Osteocyte (in vitro differentiated cells): ENCODE measurements at regions not wholly inside any gene's neighbourhood (a gene's known extent, or its start where the extent isn't known, plus 50 kb on each side); places are given as distances from the start of the nearest gene placed in this dataset.

Experiments used
- DNase-seq: peaks from one replicate; pipeline ENCODE4 v3.0.0; 2021; ENCODE audit warnings: mixed read lengths; ENCODE audit not compliant: unreplicated experiment; ENCODE audit errors: extremely low spot score
- H3K27ac Mint-ChIP-seq: one replicate; pipeline ENCODE4 v1.8.0; 2021; ENCODE audit warnings: mild to moderate bottlenecking, mixed read lengths; ENCODE audit not compliant: unreplicated experiment
- H3K27me3 Mint-ChIP-seq: one replicate; pipeline ENCODE4 v1.8.0; 2021; ENCODE audit warnings: mixed read lengths; ENCODE audit not compliant: unreplicated experiment
- H3K36me3 Mint-ChIP-seq: one replicate; pipeline ENCODE4 v1.8.0; 2021; ENCODE audit warnings: mixed read lengths; ENCODE audit not compliant: unreplicated experiment
- H3K4me1 Mint-ChIP-seq: one replicate; pipeline ENCODE4 v1.8.0; 2021; ENCODE audit warnings: mixed read lengths; ENCODE audit not compliant: unreplicated experiment
- H3K4me3 Mint-ChIP-seq: one replicate; pipeline ENCODE4 v1.8.0; 2021; ENCODE audit warnings: mild to moderate bottlenecking, moderate library complexity, mixed read lengths; ENCODE audit not compliant: unreplicated experiment
- H3K9me3 Mint-ChIP-seq: one replicate; pipeline ENCODE4 v1.8.0; 2021; ENCODE audit warnings: mixed read lengths; ENCODE audit not compliant: unreplicated experiment
- TF ChIP-seq, protein P1 (sequence below): fragments of 200-600 bp; sonication (generic); IDR thresholded peaks from 2 replicates; pipeline ENCODE4 v1.5.0; 2021; ENCODE audit warnings: antibody characterized with exemption, mild to moderate bottlenecking, moderate library complexity

DNA sequence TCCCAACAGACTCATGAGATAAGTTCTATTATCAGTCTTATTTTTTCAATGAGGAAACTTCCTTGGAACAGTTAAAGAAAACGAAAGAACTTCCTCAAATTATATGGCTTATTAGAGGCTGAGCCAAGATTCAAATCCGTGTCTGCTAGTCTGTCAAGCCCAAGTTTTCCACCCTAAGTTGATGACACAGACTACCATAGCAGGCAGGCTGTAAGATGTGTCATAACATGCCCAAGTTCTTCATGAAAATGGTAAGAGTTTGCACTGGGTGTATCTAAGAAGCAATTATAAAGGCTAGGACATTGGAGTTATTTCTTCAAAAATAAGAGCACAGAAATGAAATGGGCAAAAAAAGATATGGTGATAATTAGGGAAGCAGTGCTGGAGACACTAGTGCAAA, 634.5 kb downstream of the BRINP1 start:
- Mint-ChIP-seq H3K27me3 (no peaks in the 10 kb centered on the region), H3K36me3 (no peaks in the 10 kb centered on the region), H3K27ac (no peak overlapping the region), H3K4me3 (no peak overlapping the region), H3K4me1 (no peaks in the 10 kb centered on the region), H3K9me3 (peaks cover 33% of the 10 kb centered on the region)
- TF ChIP-seq, protein P1, sequence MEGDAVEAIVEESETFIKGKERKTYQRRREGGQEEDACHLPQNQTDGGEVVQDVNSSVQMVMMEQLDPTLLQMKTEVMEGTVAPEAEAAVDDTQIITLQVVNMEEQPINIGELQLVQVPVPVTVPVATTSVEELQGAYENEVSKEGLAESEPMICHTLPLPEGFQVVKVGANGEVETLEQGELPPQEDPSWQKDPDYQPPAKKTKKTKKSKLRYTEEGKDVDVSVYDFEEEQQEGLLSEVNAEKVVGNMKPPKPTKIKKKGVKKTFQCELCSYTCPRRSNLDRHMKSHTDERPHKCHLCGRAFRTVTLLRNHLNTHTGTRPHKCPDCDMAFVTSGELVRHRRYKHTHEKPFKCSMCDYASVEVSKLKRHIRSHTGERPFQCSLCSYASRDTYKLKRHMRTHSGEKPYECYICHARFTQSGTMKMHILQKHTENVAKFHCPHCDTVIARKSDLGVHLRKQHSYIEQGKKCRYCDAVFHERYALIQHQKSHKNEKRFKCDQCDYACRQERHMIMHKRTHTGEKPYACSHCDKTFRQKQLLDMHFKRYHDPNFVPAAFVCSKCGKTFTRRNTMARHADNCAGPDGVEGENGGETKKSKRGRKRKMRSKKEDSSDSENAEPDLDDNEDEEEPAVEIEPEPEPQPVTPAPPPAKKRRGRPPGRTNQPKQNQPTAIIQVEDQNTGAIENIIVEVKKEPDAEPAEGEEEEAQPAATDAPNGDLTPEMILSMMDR = no peak
- DNase-seq = no peak

DNA sequence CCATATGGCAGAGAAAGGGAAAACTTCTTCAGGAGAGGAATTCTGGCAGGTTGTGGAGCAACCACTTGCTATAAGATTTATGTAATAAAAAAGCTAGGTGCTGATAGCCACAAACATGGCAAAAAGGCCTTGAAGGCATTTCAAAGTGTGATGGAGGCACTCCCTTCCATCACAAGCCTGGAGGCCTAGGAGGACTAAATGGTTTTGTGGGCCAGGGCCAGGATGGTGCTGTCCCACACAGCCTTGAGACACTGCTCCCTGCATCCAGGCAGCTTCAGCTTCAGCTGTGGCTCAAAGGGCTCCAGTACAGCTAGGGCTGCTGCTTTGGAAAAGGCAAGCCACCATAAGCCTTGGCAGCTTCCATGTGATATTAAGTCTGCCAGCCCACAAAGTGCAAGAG, 632.8 kb downstream of the BRINP1 start:
- DNase-seq = no peak
- H3K4me1 Mint-ChIP-seq = no peaks in the 10 kb centered on the region
- peaks cover 33% of the 10 kb centered on the region for H3K9me3 Mint-ChIP-seq
- TF ChIP-seq, protein P1 = no peak
- no peaks in the 10 kb centered on the region for H3K36me3 Mint-ChIP-seq
- no peak overlapping the region for H3K4me3 Mint-ChIP-seq
- H3K27me3 Mint-ChIP-seq = no peaks in the 10 kb centered on the region
- no peak overlapping the region for H3K27ac Mint-ChIP-seq

DNA sequence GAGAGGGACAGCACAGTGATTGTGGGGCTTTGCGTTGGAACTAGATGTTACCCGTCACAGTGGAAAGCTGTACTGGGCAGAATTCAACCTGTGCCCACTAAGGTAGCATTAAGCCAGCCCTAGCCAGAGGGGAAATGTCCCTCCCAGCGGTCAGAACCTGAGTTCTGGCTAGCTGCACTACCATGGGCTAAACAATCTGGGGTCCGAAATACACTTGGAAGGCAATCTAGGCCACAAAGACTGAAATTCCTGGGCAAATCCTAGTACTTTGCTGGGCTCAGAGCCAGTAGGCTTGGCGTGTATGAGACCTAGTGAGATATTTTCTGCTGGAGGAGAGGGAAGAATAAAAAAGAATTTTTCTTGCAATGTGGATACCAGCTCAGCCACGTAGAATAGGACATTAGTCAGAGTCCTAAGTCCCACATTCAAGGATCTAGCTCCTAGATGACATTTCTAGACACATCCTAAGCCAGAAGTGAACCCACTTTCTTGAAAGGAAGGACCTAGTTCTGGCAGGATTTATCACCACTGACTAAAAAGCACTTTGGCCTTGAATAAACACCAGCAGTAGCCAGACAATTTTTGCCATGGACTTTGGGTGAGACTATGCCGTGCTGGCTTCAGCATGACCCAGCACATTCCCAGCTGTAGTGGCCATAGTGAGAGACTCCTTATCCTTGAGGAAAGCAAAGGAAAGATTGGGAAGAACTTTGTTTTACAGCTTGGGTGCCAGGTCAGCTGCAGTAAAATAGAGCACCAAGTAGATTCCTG, 618.0 kb downstream of the BRINP1 start:
- Mint-ChIP-seq H3K4me3 (no peak overlapping the region), H3K36me3 (no peaks in the 10 kb centered on the region), H3K27me3 (no peaks in the 10 kb centered on the region), H3K27ac (no peak overlapping the region), H3K4me1 (no peaks in the 10 kb centered on the region), H3K9me3 (peaks cover 23% of the 10 kb centered on the region)
- TF ChIP-seq, protein P1 = no peak
- DNase-seq = no peak

DNA sequence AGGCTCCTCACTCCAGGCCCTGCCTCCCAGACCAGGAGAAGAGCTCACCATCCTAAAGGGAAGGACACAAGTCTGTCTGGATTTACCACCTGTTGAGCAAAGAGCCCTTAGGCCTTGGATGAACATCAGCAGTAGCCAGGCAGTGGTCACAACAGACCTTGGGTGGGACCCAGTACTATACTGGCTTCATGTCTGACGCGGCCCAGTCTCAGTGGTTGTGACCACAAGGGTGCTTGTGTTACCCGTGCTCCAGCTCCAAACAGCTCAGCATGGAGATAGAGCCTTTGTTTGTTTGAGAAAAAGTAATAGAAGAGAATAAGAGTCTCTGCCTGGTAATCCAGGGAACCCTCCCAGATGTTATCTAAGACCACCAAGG, 617.4 kb downstream of the BRINP1 start:
- Mint-ChIP-seq H3K4me3 (no peak overlapping the region), H3K27ac (no peak overlapping the region), H3K9me3 (peaks cover 23% of the 10 kb centered on the region), H3K36me3 (no peaks in the 10 kb centered on the region), H3K4me1 (no peaks in the 10 kb centered on the region), H3K27me3 (no peaks in the 10 kb centered on the region)
- DNase-seq = no peak
- TF ChIP-seq, protein P1 = no peak

DNA sequence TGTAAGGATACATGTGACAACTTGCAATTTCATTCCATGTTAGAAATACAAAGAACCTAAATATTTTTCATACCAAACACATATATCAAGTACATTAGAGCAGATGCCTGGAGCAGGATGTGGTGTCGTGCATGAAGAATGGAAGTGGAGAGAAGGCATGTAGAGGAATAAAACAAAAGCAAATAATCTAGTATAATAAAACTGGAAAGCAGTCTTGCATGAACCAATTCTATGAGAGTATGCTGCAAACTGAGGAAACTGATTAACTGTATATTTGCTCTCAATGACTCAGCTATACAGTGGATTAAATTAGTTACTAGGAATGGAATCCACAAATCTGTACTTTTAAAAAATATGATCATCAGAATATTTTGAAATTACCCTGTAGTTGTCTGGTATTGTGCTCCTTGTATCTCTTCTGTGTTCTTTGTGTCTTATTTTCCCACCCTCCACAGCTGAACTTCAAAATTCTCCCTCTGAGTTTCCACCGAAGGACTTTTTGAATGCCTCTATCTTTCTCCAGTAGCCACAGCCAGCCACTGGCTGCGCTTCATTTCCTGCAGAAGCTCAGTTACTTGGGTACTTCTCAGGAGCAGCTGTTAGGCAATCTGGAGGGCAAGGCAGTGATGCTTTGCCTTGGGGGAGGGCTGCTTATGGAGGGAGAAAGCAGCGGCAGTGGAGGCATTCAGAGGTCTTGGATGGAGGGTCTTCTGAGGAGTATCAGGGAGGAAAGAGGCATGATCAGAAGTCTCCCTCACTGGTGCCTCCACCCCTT, 608.0 kb downstream of the BRINP1 start:
- Mint-ChIP-seq H3K4me1 (no peaks in the 10 kb centered on the region), H3K27me3 (no peaks in the 10 kb centered on the region), H3K36me3 (no peaks in the 10 kb centered on the region), H3K9me3 (peaks cover 8% of the 10 kb centered on the region), H3K27ac (no peak overlapping the region), H3K4me3 (no peak overlapping the region)
- DNase-seq = no peak
- TF ChIP-seq, protein P1 = no peak
